ENCODE measurements at regions not wholly inside any gene's neighbourhood (a gene's known extent, or its start where the extent isn't known, plus 50 kb on each side); places are given as distances from the start of the nearest gene placed in this dataset.
"Not testable (repeated sequence)": the region's sequence is repeated elsewhere in the genome, so short reads cannot be mapped to it uniquely, and the experiment has no call there.

DNA sequence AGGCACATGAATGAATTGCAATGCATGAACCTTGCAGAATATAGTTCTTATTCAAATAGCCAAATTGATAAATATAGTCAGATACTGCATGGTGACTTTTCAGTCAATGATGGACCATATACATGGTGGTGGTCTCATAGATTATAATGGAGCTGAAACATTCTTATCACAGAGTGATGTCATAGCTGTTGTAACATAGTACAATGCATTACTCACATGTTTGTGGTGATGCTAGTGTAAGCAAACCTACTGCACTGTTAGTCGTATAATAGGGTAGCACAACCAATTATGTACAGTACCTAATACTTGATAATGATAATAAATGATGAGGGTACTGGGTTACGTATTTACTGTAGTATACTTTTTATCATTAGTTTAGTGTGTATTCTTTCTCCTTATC is 280.3 kb downstream of the BCAT1 start:
- H3K36me3 ChIP-seq (ENCODE audit: insufficient read depth, low read length), result no peaks in the 10 kb centered on the region
- H3K4me2 ChIP-seq (ENCODE audit: insufficient read depth, low read length), result no peak overlapping the region
- no peaks in the 10 kb centered on the region for H3K9me3 ChIP-seq (ENCODE audit: low read depth, low read length)
- no peak overlapping the region for H3K27ac ChIP-seq (ENCODE audit: low read depth, low read length)
- H2AFZ ChIP-seq (ENCODE audit: low read length), result no peak overlapping the region
- H4K20me1 ChIP-seq (ENCODE audit: insufficient read depth, low read length), result no peaks in the 10 kb centered on the region
- H3K79me2 ChIP-seq (ENCODE audit: insufficient read depth, low read length), result no peaks in the 10 kb centered on the region
- H3K4me3 ChIP-seq (ENCODE audit: insufficient read depth, low read length), result no peak overlapping the region
- H3K4me1 ChIP-seq (ENCODE audit: insufficient read depth, low read length), result no peaks in the 10 kb centered on the region
- TF ChIP-seq, protein P1, sequence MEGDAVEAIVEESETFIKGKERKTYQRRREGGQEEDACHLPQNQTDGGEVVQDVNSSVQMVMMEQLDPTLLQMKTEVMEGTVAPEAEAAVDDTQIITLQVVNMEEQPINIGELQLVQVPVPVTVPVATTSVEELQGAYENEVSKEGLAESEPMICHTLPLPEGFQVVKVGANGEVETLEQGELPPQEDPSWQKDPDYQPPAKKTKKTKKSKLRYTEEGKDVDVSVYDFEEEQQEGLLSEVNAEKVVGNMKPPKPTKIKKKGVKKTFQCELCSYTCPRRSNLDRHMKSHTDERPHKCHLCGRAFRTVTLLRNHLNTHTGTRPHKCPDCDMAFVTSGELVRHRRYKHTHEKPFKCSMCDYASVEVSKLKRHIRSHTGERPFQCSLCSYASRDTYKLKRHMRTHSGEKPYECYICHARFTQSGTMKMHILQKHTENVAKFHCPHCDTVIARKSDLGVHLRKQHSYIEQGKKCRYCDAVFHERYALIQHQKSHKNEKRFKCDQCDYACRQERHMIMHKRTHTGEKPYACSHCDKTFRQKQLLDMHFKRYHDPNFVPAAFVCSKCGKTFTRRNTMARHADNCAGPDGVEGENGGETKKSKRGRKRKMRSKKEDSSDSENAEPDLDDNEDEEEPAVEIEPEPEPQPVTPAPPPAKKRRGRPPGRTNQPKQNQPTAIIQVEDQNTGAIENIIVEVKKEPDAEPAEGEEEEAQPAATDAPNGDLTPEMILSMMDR (IDR thresholded peaks at IDR 0.05; ENCODE audit: extremely low read depth, low read depth, low read length), result no peak
- no peaks in the 10 kb centered on the region for H3K27me3 ChIP-seq (ENCODE audit: insufficient read depth, low read length)
- no peak for DNase-seq (ENCODE audit: insufficient read length, low spot score, missing footprints)

- TF ChIP-seq, protein P1 (IDR thresholded peaks at IDR 0.05; ENCODE audit: extremely low read depth, low read depth, low read length), result no peak
- Histone ChIP-seq H3K9me3 (ENCODE audit: low read depth, low read length) (no peaks in the 10 kb centered on the region), H3K4me1 (ENCODE audit: insufficient read depth, low read length) (peaks cover 10% of the 10 kb centered on the region), H4K20me1 (ENCODE audit: insufficient read depth, low read length) (no peaks in the 10 kb centered on the region), H3K27ac (ENCODE audit: low read depth, low read length) (no peak overlapping the region), H3K27me3 (ENCODE audit: insufficient read depth, low read length) (no peaks in the 10 kb centered on the region), H2AFZ (ENCODE audit: low read length) (no peak overlapping the region), H3K36me3 (ENCODE audit: insufficient read depth, low read length) (no peaks in the 10 kb centered on the region), H3K4me2 (ENCODE audit: insufficient read depth, low read length) (no peak overlapping the region), H3K4me3 (ENCODE audit: insufficient read depth, low read length) (no peak overlapping the region), H3K79me2 (ENCODE audit: insufficient read depth, low read length) (no peaks in the 10 kb centered on the region)
- DNase-seq (ENCODE audit: insufficient read length, low spot score, missing footprints), result no peak
Observed at GRCh38 chr12:24664161-24664880, 284.6 kb downstream of the BCAT1 start.

DNA sequence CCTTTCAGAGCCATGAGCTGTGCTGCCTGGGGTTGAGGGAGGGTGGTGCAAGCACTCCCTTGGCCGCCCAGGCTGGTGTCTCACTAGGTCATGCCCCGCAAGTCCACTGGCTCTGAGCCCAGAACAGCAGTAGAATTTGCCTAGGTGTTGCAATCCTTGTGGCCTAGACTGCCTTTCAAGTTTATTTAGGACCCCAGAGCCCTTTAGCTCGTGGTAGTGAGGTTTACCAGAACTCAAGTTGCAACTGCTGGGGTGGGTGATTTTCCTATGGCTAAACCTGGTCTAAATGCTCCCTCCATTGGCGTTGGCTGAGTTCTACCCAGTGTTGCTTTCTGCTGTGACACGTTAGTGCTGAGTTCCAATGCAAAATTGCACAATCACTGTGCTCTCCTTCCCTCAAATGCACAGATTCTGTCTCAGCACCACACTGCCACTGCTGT is 287.2 kb downstream of the BCAT1 start:
- no peak overlapping the region for H3K4me3 ChIP-seq (ENCODE audit: insufficient read depth, low read length)
- no peaks in the 10 kb centered on the region for H3K36me3 ChIP-seq (ENCODE audit: insufficient read depth, low read length)
- no peaks in the 10 kb centered on the region for H3K79me2 ChIP-seq (ENCODE audit: insufficient read depth, low read length)
- H3K4me2 ChIP-seq (ENCODE audit: insufficient read depth, low read length), result no peak overlapping the region
- no peaks in the 10 kb centered on the region for H3K9me3 ChIP-seq (ENCODE audit: low read depth, low read length)
- H3K27ac ChIP-seq (ENCODE audit: low read depth, low read length), result no peak overlapping the region
- DNase-seq (ENCODE audit: insufficient read length, low spot score, missing footprints), result no peak
- no peaks in the 10 kb centered on the region for H4K20me1 ChIP-seq (ENCODE audit: insufficient read depth, low read length)
- no peaks in the 10 kb centered on the region for H3K27me3 ChIP-seq (ENCODE audit: insufficient read depth, low read length)
- TF ChIP-seq, protein P1 (IDR thresholded peaks at IDR 0.05; ENCODE audit: extremely low read depth, low read depth, low read length), result no peak
- no peak overlapping the region for H2AFZ ChIP-seq (ENCODE audit: low read length)
- H3K4me1 ChIP-seq (ENCODE audit: insufficient read depth, low read length), result peaks cover 10% of the 10 kb centered on the region

DNA sequence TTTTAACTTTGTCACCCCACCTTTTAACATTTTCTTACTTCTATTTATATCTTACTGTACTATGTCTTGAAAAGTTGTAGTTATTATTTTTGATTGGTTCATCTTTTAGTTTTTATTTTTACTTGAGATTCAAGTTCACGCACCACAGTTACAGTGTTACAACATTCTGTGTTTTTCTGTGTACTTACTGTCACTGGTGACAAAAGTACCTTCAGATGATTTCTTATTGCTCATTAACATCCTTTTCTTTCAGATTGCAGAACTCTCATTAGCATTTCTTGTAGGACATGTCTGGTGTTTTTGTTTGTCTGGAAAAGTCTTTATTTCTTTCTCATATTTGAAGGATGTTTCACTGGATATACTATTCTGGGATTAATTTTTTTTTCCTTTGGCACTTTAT is 289.9 kb downstream of the BCAT1 start:
- H4K20me1 ChIP-seq (ENCODE audit: insufficient read depth, low read length), result no peaks in the 10 kb centered on the region
- no peak overlapping the region for H2AFZ ChIP-seq (ENCODE audit: low read length)
- H3K9me3 ChIP-seq (ENCODE audit: low read depth, low read length), result no peaks in the 10 kb centered on the region
- no peaks in the 10 kb centered on the region for H3K79me2 ChIP-seq (ENCODE audit: insufficient read depth, low read length)
- H3K36me3 ChIP-seq (ENCODE audit: insufficient read depth, low read length), result no peaks in the 10 kb centered on the region
- H3K4me3 ChIP-seq (ENCODE audit: insufficient read depth, low read length), result no peak overlapping the region
- TF ChIP-seq, protein P1 (IDR thresholded peaks at IDR 0.05; ENCODE audit: extremely low read depth, low read depth, low read length), result no peak
- H3K4me2 ChIP-seq (ENCODE audit: insufficient read depth, low read length), result no peak overlapping the region
- no peak for DNase-seq (ENCODE audit: insufficient read length, low spot score, missing footprints)
- no peak overlapping the region for H3K27ac ChIP-seq (ENCODE audit: low read depth, low read length)
- no peaks in the 10 kb centered on the region for H3K27me3 ChIP-seq (ENCODE audit: insufficient read depth, low read length)
- peaks cover 10% of the 10 kb centered on the region for H3K4me1 ChIP-seq (ENCODE audit: insufficient read depth, low read length)

DNA sequence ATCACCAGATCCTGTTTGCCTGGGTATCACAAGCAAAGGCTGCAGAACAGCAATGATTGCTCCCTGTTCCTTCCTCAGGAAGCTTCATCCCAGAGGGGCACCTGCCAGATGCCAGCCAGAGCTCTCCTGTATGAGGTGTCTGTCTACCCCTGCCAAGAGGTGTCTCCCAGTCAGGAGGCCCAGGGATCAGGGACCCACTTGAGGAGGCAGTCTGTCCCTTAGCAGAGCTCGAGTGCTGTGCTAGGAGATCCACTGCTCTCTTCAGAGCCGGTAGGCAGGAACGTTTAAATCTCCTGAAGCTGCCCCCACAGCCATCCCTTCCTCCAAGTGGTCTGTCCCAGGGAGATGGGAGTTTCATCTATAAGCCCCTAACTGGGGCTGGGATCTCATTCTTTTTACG is 294.6 kb downstream of the BCAT1 start:
- not testable (repeated sequence) for H3K27ac ChIP-seq (ENCODE audit: low read depth, low read length); H3K36me3 ChIP-seq (ENCODE audit: insufficient read depth, low read length); H3K79me2 ChIP-seq (ENCODE audit: insufficient read depth, low read length); H4K20me1 ChIP-seq (ENCODE audit: insufficient read depth, low read length); H3K4me2 ChIP-seq (ENCODE audit: insufficient read depth, low read length); H3K4me1 ChIP-seq (ENCODE audit: insufficient read depth, low read length); H3K27me3 ChIP-seq (ENCODE audit: insufficient read depth, low read length); H2AFZ ChIP-seq (ENCODE audit: low read length); DNase-seq (ENCODE audit: insufficient read length, low spot score, missing footprints); H3K9me3 ChIP-seq (ENCODE audit: low read depth, low read length); H3K4me3 ChIP-seq (ENCODE audit: insufficient read depth, low read length)
